Neutrophil (primary cell): ENCODE measurements at regions not wholly inside any gene's neighbourhood (a gene's known extent, or its start where the extent isn't known, plus 50 kb on each side); places are given as distances from the start of the nearest gene placed in this dataset.

Source experiments
- H3K27ac ChIP-seq: fragments of 200-600 bp; sonication (generic); 2 replicates; pipeline ENCODE4 v1.5.1; 2016; ENCODE audit warnings: mild to moderate bottlenecking, moderate library complexity
- H3K27me3 ChIP-seq: fragments of 200-600 bp; sonication (generic); 2 replicates; pipeline ENCODE4 v1.6.0; 2016; ENCODE audit warnings: mild to moderate bottlenecking
- H3K36me3 ChIP-seq: fragments of 200-600 bp; sonication (generic); 2 replicates; pipeline ENCODE4 v1.5.1; 2017
- H3K4me1 ChIP-seq, 2 experiments: fragments of 200-600 bp in 1 of 2; sonication (generic) in 1 of 2; 1 replicate in 1 of 2; 2 replicates in 1 of 2; pipeline versions ENCODE4 v1.5.1 to v1.6.1; 2013 to 2016; ENCODE audit warnings: low read depth in 1 of 2, low read length in 1 of 2, mild to moderate bottlenecking in 1 of 2, moderate library complexity in 1 of 2; ENCODE audit not compliant: control insufficient read depth in 1 of 2, insufficient read depth in 1 of 2
- H3K4me3 ChIP-seq, 2 experiments: fragments of 200-600 bp in 1 of 2; sonication (generic) in 1 of 2; 1 replicate in 1 of 2; 2 replicates in 1 of 2; pipeline ENCODE4 v1.5.1; 2013 to 2016; ENCODE audit warnings: low read depth in 1 of 2, low read length in 1 of 2, mild to moderate bottlenecking in 1 of 2, moderate library complexity in 1 of 2
- H3K9me3 ChIP-seq: fragments of 200-600 bp; sonication (generic); 2 replicates; pipeline ENCODE4 v1.5.1; 2016
- CTCF ChIP-seq: fragments of 200-600 bp; sonication (generic); IDR thresholded peaks from 2 replicates; pipeline ENCODE4 v1.5.1; 2016; ENCODE audit warnings: antibody characterized with exemption

- Histone ChIP-seq H3K36me3 (no peaks in the 10 kb centered on the region), H3K27me3 (no peaks in the 10 kb centered on the region), H3K4me1 (no peaks in the 10 kb centered on the region), H3K4me3 (no peak overlapping the region), H3K9me3 (no peaks in the 10 kb centered on the region), H3K27ac (no peak overlapping the region)
- TF ChIP-seq CTCF: no peak
Observed at GRCh38 chr2:59933948-59934347, 619.5 kb downstream of the BCL11A start.

GRCh38 chr2:59932341-59932740 lies 621.1 kb downstream of the BCL11A start:
- Histone ChIP-seq H3K27me3 (no peaks in the 10 kb centered on the region), H3K36me3 (no peaks in the 10 kb centered on the region), H3K4me3 (no peak overlapping the region), H3K9me3 (no peaks in the 10 kb centered on the region), H3K4me1 (no peaks in the 10 kb centered on the region), H3K27ac (no peak overlapping the region)
- TF ChIP-seq CTCF: no peak

GRCh38 chr2:59930430-59930829 lies 623.0 kb downstream of the BCL11A start:
- H3K4me3 ChIP-seq: no peak overlapping the region
- H3K36me3 ChIP-seq: no peaks in the 10 kb centered on the region
- TF ChIP-seq CTCF: no peak
- H3K9me3 ChIP-seq: no peaks in the 10 kb centered on the region
- H3K4me1 ChIP-seq: no peaks in the 10 kb centered on the region
- no peaks in the 10 kb centered on the region for H3K27me3 ChIP-seq
- H3K27ac ChIP-seq: no peak overlapping the region

- H3K4me1 ChIP-seq: no peaks in the 10 kb centered on the region
- no peak overlapping the region for H3K27ac ChIP-seq
- no peak for TF ChIP-seq CTCF
- H3K9me3 ChIP-seq: no peaks in the 10 kb centered on the region
- H3K27me3 ChIP-seq: no peaks in the 10 kb centered on the region
- H3K36me3 ChIP-seq: no peaks in the 10 kb centered on the region
- H3K4me3 ChIP-seq: no peak overlapping the region
Observed at GRCh38 chr2:59926731-59927130, 626.7 kb downstream of the BCL11A start.

- Histone ChIP-seq H3K9me3 (no peaks in the 10 kb centered on the region), H3K27ac (no peak overlapping the region), H3K36me3 (no peaks in the 10 kb centered on the region), H3K4me3 (no peak overlapping the region), H3K27me3 (no peaks in the 10 kb centered on the region), H3K4me1 (peaks cover 5 to 7% of the 10 kb centered on the region in 2 experiments)
- no peak for TF ChIP-seq CTCF
Observed at GRCh38 chr2:59925321-59925720, 628.1 kb downstream of the BCL11A start.

- H3K36me3 ChIP-seq: no peaks in the 10 kb centered on the region
- no peaks in the 10 kb centered on the region for H3K27me3 ChIP-seq
- no peaks in the 10 kb centered on the region for H3K9me3 ChIP-seq
- H3K27ac ChIP-seq: no peak overlapping the region
- H3K4me1 ChIP-seq: peaks cover 14 to 17% of the 10 kb centered on the region in 2 experiments
- TF ChIP-seq CTCF: no peak
- H3K4me3 ChIP-seq: no peak overlapping the region
Observed at GRCh38 chr2:59924346-59924745, 629.1 kb downstream of the BCL11A start.
